T47D (cell line): ENCODE measurements at regions not wholly inside any gene's neighbourhood (a gene's known extent, or its start where the extent isn't known, plus 50 kb on each side); places are given as distances from the start of the nearest gene placed in this dataset.
A peak's percentile ranks its signal among the peaks of the same experiment; 100 is the strongest.
"Not testable (repeated sequence)": the region's sequence is repeated elsewhere in the genome, so short reads cannot be mapped to it uniquely, and the experiment has no call there.

Source experiments
- DNase-seq, 2 experiments: peaks; one replicate each; pipeline versions ENCODE4 v3.0.0 to v3.0.0-alpha.2; 2011 to 2012; ENCODE audit warnings: low read depth in 1 of 2, low spot score in 1 of 2
- JUND ChIP-seq: IDR thresholded peaks from 2 replicates; pipeline ENCODE4 v1.6.1; 2012; ENCODE audit warnings: low read depth
- in situ Hi-C: cut with HindIII; loops from 2 replicates; pipeline ENCODE4 v1.10.0; 2016; ENCODE audit warnings: low sequenced_read_pairs, low pct_unique_long_range_greater_than_20kb

DNA sequence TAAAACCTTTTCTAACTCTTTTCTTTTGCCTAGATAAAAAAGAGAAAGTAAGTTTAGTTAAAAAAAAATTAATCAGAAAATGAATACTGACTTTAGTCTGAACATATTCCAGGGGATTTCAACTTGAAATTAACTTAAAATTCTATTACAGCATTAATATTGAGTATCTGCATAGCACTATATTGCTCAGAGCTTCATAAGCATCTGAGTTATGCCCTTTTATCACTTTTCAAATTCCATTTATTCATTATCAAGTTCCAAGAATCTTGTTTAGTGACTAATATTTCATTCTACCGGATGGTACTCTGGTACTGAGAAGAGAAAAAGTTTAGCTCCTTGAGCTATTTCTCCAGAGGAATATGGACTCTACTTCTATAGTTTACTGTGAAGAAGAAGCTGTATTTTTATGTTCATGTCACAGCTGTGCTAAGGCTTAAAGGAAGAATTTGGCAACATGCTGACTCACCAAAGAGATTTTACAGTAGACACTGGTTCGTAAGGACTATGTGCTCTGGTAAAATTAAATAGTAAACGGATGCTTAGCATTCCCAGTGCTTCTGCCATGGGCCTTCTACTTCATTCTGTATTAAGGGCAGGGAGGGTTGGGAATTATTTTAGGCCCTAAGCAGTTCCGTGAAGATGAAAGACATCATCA is 285.2 kb upstream of the SEMA6A start:
- no peak for TF ChIP-seq JUND
- in situ Hi-C loops: no loop called here
- no peak for DNase-seq

DNA sequence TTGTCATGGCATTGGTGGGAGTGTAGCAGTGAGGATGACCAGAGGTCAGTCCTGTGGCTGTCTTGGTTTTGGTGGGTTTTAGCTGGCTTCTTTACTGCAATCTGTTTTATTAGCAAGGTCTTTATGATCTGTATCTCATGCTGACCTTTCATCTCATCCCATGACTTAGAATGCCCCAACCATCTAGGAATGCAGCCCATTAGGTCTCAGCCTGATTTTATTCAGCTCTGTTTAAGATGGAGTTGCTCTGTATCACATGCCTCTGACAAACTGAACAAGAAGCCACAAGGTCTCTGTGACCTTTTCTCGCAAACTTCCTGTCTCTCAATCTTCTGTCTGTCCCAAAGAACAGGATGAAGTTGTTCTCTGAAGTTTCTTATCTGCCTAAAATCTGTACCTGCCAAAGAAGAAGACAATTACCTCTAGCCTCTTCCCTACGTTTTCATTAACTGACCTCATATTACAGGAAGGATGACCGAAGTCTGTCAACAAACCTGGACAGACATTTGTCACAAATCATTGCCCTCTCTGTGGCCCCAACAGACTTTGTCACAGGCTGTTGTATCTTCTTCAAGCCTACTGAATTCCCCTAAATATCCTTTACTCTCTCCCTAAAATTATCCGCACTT is 284.2 kb upstream of the SEMA6A start:
- DNase-seq: peak in 1 of 2 experiments; percentile 52
- no peak for TF ChIP-seq JUND
- in situ Hi-C loops: no loop called here

DNA sequence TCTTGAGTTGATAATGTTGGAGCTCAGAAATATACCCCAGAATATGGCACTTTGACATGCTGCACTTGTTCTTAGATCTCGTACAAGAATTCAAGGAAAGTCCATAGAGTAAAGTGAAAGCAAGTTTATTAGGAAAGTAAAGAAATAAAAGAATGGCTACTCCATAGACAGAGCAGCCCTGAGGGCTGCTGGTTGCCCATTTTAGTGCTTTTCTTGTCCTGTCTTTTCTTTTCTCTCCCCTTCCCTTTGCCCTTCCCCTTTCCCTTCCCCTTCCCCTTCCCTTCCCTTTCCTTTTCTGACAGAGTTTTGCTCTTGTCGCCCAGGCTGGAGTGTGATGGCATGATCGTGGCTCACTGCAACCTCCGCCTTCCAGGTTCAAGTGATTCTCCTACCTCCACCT is 283.4 kb upstream of the SEMA6A start:
- in situ Hi-C loops, DNase-seq: not testable (repeated sequence)

DNA sequence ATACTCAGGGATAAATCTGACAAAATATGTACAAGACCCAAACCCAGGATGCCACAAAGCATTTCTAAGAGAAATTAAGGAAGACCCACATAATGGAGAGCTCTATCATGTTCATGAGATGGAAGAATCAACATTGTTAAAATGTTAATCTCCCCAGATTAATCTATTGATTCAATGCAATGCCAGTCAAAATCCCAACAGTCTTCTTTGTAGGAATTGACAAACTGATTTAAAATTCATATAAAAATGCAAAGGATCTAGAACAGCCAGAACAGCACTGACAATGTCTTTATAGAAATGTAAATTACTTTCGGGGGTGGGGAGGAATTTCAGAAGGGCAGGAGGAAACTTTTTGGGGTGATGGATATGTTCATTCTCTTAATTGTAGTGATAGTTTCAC is 281.6 kb upstream of the SEMA6A start:
- no peak for DNase-seq
- TF ChIP-seq JUND: no peak
- in situ Hi-C loops: no loop called here

DNA sequence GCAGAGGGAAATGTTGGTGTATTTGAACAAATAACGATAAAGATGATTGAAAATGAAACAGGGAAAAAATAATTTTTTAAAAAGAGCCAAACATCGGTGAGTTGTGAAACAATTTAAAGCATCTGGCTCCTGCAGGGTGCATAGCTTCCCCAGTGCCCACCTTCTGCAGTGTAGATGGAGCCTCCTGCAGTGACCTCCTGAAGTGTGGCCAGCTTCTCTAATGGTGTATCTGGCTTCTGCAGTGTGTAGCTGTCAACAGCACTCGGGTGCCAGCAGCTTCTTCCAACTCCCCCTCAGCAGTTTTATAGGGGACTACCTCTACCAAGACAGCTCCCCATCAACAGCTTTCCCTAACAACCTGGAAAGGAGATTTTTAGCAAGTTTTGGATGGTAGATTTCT is 279.4 kb upstream of the SEMA6A start:
- DNase-seq: no peak
- in situ Hi-C loops: no loop called here
- no peak for TF ChIP-seq JUND

DNA sequence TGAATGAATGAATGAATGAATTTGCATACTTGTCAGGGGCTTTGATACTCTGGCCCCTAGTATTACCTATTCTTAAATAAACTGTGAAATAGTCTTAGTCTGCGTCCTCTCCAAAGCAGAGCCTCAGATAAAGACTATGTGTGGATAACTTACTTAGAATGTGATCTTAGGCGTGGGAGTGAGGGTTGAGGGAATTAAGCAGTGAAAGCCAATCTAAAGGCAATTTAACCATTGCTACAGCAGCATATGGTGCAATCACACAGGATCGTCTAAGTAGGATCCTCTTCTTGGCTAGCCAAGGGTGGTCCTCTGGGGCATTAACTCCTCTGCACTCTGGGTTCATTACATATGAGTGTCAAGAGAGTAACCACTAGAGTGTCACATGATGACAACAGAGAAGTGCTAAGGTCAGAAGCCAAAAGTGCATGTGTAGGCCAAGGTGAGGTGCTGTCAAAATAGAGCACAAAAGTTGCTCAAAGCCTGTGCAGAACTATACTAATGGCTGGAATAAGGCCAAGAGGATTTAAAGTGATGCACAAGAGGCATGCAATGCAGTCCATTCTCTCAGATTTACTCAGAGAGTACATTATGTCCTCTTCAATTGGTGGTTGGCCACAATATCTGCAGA is 274.4 kb upstream of the SEMA6A start:
- in situ Hi-C loops: no loop called here
- no peak for TF ChIP-seq JUND
- DNase-seq: no peak

DNA sequence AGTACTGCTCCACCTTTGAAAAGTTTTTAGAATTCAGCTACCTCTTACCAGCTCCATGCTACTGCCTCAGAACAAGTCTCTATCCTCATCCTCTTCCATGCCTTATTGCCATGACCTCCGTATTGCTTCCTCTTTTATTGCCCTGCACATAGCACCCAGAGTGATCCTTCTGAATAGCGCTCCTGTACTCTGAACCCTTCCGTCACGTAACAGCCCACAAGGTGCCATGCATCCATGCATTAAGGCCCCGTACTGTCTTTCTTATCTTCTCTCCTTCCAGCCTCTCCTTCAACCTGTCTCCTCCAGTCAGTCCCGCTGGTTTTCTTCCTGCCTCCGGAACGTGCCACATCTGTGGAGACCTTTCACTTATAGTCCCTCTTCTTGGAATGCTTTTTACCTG is 273.3 kb upstream of the SEMA6A start:
- no peak for TF ChIP-seq JUND
- no peak for DNase-seq
- in situ Hi-C loops: no loop called here

DNA sequence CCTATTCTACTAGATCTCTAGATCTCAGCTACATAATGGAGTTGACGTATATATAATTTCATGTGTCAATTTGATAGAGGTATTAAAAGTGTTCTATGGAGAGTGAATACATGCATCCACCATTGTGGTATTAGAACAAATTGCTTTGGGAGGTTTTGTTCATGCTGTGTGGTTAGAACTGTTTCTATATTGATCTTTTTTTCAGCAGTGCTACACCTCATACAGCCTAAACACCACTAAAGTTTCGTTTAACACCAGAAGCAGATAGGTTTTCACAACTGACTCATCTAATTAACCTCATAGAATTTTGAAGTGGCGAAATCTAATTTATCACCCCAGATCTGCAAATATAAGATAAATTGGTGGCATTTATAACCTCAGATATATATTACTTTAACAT is 269.4 kb upstream of the SEMA6A start:
- DNase-seq: no peak
- in situ Hi-C loops: no loop called here
- TF ChIP-seq JUND: no peak

DNA sequence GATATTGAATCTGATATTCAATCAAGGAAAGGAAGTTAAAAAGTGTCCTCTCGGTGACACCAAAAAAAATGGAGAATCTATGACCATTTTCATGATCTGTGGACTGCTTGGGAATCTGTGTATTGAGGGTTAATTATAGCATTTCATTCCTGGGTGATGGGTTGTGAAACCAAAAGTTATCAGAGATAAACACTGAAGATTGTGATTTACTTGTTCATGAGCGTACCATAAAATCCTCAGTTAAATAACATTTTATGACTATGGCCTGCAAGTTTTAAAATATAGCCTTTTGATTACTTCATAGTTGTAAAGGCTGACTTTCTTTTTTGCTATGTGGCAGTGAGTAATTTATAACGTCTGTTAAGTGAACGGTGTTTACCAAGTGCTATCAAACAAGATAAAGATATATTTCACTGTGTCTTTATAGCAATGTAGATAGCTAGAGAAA is 267.9 kb upstream of the SEMA6A start:
- in situ Hi-C loops: no loop called here
- no peak for TF ChIP-seq JUND
- no peak for DNase-seq

DNA sequence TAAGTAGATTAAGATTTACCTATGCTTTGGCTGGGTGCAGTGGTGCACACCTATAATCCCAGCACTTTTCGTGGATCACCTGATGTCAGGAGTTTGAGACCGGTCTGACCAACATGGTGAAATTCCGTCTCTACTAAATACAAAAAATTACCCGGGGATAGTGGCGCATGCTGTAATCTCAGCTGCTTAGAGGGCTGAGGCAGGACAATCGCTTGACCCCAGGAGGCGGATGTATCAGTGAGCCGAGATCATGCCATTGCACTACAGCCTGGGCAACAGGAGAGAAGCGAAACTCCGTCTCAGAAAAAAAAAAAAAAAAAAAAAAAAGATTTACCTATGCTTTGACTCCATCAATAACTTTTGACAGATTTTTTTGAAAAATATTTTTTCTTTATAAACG is 267.1 kb upstream of the SEMA6A start:
- TF ChIP-seq JUND: no peak
- DNase-seq: no peak
- in situ Hi-C loops: no loop called here

DNA sequence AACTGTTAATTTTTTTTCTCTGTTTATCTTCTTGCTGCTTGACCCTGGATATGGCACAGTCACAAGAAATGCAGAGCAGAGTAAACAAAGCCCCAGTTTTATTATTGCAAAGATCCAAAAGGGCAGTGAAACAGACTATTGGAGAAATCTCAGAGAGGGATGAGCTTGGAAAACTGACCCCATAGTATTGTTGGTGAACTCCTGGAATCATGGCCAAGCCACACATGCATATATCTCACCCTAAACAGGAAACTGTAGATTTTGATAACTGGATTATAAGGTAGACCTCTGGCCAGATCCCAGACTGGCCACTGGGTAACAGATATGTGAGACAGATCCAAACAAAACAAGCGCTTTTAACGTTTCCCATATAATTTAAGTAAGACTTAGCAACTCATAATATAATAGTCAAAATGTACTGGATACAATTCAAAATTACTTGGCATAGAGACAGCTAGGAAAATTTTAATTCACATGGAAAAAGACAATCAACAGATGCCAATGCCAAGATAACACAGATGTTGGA is 263.5 kb upstream of the SEMA6A start:
- no peak for DNase-seq
- in situ Hi-C loops: no loop called here
- no peak for TF ChIP-seq JUND

DNA sequence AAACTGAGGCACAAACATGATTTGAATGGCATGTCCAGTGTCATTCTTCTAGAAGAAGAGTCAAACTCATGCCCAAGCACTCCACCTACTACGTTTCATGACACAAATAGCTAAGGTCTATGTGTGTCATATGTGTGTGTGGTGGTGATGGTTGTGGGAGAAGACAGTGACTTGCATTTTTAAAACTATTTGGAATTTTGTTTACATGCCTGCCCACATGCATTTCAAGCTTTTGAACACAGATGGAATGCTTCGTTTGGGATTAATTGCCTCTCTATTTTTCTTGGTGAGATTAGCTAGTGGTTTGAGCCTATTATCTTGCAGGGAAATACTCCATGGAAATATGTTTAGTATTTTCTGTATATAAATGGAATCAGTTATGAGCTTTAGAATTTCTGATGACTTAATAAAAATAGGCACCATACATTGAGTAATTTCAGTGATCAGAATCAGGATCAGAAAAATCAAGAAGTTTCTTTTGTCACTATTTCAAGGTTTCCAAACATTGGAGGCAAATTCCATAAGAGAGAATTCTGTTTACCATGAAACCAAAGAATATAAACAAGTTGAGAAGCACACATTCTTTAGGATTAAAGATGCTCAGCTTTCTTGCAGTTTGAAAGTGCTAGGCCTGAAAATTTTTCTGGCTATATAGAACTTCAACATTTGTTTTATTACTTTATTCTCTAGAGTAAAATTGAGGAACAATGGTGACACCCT is 260.3 kb upstream of the SEMA6A start:
- TF ChIP-seq JUND: no peak
- in situ Hi-C loops: no loop called here
- DNase-seq: peak in 1 of 2 experiments; percentile 15

DNA sequence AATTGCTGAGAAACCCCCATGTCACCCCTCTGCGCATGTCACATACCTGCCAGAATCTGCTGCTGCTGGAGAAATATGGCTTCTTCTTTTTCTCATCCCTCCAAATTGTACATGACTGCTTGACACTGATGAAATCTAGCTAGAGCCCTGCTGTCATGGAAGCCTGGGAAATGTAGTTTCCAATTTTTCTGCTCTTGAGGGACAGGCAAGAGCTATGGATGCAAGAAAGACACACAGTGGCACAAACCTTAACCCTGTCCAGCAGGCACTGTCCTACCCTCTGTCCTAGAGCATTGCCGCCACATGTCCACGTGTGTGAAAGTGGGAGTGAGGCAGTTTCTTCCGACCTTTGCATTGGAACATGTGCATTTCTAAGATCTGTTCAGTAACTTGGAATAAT is 255.5 kb upstream of the SEMA6A start:
- no peak for DNase-seq
- in situ Hi-C loops: no loop called here
- no peak for TF ChIP-seq JUND
